HFF-Myc (cell line): ENCODE measurements at regions not wholly inside any gene's neighbourhood (a gene's known extent, or its start where the extent isn't known, plus 50 kb on each side); places are given as distances from the start of the nearest gene placed in this dataset.

Source experiments
- DNase-seq: peaks from one replicate; pipeline ENCODE4 v3.0.0-alpha.2; 2011; ENCODE audit warnings: low read depth; ENCODE audit errors: extremely low read depth
- H3K4me3 ChIP-seq: replicated peaks from 2 replicates; pipeline ENCODE4 v1.5.1; 2011; ENCODE audit warnings: low read depth, mild to moderate bottlenecking, control low read depth, low read length
- CTCF ChIP-seq: IDR thresholded peaks from 2 replicates; pipeline ENCODE4 v1.5.1; 2012; ENCODE audit warnings: mild to moderate bottlenecking, low read depth, low read length, control low read depth; ENCODE audit errors: missing control alignments

- H3K4me3 ChIP-seq = no peak overlapping the region
- no peak for TF ChIP-seq CTCF
- DNase-seq = no peak
Measured at GRCh38 chr5:37891832-37892231, 52.0 kb upstream of the GDNF start.

- peak; percentile 67 for DNase-seq
- H3K4me3 ChIP-seq = no peak overlapping the region
- TF ChIP-seq CTCF = no peak
Measured at GRCh38 chr5:37889612-37890317, 49.9 kb upstream of the GDNF start.
